A673 (cell line): ENCODE measurements at regions not wholly inside any gene's neighbourhood (a gene's known extent, or its start where the extent isn't known, plus 50 kb on each side); places are given as distances from the start of the nearest gene placed in this dataset.

ENCODE experiments used
- BruUV-seq: library from RNA; stranded (reverse); fragments of 400-500 nt; replicated peaks from 2 replicates; lab custom pipeline; 2021; lab: Mats Ljungman, UMichigan
- CTCF ChIA-PET: fragments of 300-600 bp; sonication (Branson Sonifier 250); formaldehyde crosslinking; loops from one replicate; lab custom pipeline; 2022; ENCODE audit warnings: antibody characterized with exemption; lab: Charles Lee
- POLR2A ChIA-PET: fragments of 300-600 bp; sonication (Branson Sonifier 250); formaldehyde crosslinking; loops from one replicate; lab custom pipeline; 2022; ENCODE audit warnings: antibody characterized with exemption; ENCODE audit not compliant: low non-redundant PET; lab: Charles Lee
- DNase-seq: peaks from one replicate; pipeline ENCODE4 v3.0.0-alpha.2; 2015; ENCODE audit warnings: low spot score
- H3K27ac ChIP-seq: fragments of 200-600 bp; sonication (generic); 2 replicates; pipeline ENCODE4 v1.5.1; 2016; ENCODE audit warnings: mixed run types, low read depth, mild to moderate bottlenecking, mixed read lengths, antibody characterized with exemption, low read length; ENCODE audit not compliant: poor library complexity, severe bottlenecking
- H3K27me3 ChIP-seq: fragments of 200-600 bp; sonication (generic); replicated peaks from 2 replicates; pipeline ENCODE4 v1.6.1; 2017; ENCODE audit warnings: mixed run types, low read depth, mild to moderate bottlenecking, mixed read lengths, antibody characterized with exemption, low read length; ENCODE audit not compliant: insufficient read depth, poor library complexity
- H3K36me3 ChIP-seq: fragments of 200-600 bp; sonication (generic); 2 replicates; pipeline ENCODE4 v1.6.1; 2016; ENCODE audit warnings: mixed run types, mild to moderate bottlenecking, mixed read lengths, antibody characterized with exemption, low read length; ENCODE audit not compliant: insufficient read depth, poor library complexity, severe bottlenecking
- H3K4me1 ChIP-seq: fragments of 200-600 bp; sonication (generic); 2 replicates; pipeline ENCODE4 v1.6.1; 2017; ENCODE audit warnings: mixed run types, mild to moderate bottlenecking, mixed read lengths, antibody characterized with exemption, low read length; ENCODE audit not compliant: insufficient read depth, poor library complexity, severe bottlenecking
- H3K4me3 ChIP-seq: fragments of 200-600 bp; sonication (generic); 2 replicates; pipeline ENCODE4 v1.5.1; 2016; ENCODE audit warnings: low read depth, mixed run types, mild to moderate bottlenecking, mixed read lengths, low read length; ENCODE audit not compliant: poor library complexity, severe bottlenecking
- H3K9me3 ChIP-seq: fragments of 200-600 bp; sonication (generic); 2 replicates; pipeline ENCODE4 v1.6.1; 2016; ENCODE audit warnings: mixed run types, low read depth, mild to moderate bottlenecking, mixed read lengths, antibody characterized with exemption, low read length; ENCODE audit not compliant: poor library complexity, severe bottlenecking
- EZH2 ChIP-seq: fragments of 200-600 bp; sonication (generic); IDR thresholded peaks from 2 replicates; pipeline ENCODE4 v1.6.1; 2017; ENCODE audit warnings: borderline replicate concordance, low read depth, mild to moderate bottlenecking, mixed read lengths, antibody characterized with exemption, low read length; ENCODE audit not compliant: poor library complexity, severe bottlenecking
- intact Hi-C: fragments of 100-400 bp; cut with micrococcal nuclease; formaldehyde crosslinking; loops from one replicate; pipeline ENCODE4 v1.10.0; 2022; ENCODE audit not compliant: unreplicated experiment
- TF ChIP-seq, protein P1 (sequence below): fragments of 300-800, 200-600 bp; sonication (generic); conservative IDR thresholded peaks from 2 replicates; pipeline ENCODE4 v1.5.1; 2017; ENCODE audit warnings: low read depth, mild to moderate bottlenecking, antibody characterized with exemption, low read length, moderate library complexity, mixed read lengths

DNA sequence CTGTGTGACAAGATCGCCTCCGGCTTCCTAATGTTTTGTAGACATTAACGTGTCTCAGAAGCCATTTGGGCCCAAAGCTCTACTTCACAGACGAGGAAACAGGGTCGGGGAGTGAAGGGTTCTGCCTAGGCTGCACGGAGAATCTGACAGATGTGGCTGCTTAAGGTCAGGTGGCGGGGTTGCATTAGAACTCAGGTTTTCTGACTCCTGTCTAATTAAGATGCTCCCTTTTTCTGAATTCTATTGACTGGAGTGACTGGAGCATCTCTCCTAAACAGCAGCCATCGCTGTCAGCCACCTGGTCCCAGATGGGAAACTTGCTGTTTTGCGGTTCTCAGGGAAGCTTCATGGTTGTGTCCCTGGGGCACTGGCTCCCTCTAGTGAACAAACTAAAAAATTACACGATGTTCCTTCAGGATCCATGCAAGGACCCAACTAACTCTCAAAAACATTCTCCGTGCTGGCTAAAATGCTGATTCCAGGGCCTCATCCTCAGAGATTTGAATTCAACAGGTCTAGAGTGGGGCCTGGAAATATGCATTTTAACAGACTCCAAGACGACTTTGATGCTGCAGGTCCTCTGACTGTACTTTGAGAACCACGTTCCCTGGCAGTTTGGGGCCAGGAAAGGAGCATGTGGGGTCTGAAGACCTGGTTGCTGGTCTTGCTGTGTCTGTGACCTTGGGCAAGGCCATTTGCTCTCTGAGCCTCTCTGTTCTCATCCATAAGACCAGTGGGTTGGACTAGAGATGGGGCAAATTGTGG, 117.4 kb downstream of the IRF8 start:
- no TSS peak for BruUV-seq
- CTCF ChIA-PET = interaction anchor here (0.6 to 1.6 kb wide), 5 partner anchors 195 to 960 kb away, joined by 3 to 19 read pairs (median 6); no protein-coding TSS in a partner anchor
- intact Hi-C loops = loop anchor here (1.0 kb wide), 1 partner anchor 195 kb away; no protein-coding TSS in a partner anchor
- Histone ChIP-seq H3K27ac (no peak overlapping the region), H3K27me3 (peaks cover 38% of the 10 kb centered on the region), H3K4me3 (no peak overlapping the region), H3K36me3 (no peaks in the 10 kb centered on the region), H3K9me3 (peaks cover 13% of the 10 kb centered on the region), H3K4me1 (no peaks in the 10 kb centered on the region)
- peak; percentile 67 for DNase-seq
- POLR2A ChIA-PET = no interaction called here
- TF ChIP-seq EZH2 = no peak
- TF ChIP-seq, protein P1, sequence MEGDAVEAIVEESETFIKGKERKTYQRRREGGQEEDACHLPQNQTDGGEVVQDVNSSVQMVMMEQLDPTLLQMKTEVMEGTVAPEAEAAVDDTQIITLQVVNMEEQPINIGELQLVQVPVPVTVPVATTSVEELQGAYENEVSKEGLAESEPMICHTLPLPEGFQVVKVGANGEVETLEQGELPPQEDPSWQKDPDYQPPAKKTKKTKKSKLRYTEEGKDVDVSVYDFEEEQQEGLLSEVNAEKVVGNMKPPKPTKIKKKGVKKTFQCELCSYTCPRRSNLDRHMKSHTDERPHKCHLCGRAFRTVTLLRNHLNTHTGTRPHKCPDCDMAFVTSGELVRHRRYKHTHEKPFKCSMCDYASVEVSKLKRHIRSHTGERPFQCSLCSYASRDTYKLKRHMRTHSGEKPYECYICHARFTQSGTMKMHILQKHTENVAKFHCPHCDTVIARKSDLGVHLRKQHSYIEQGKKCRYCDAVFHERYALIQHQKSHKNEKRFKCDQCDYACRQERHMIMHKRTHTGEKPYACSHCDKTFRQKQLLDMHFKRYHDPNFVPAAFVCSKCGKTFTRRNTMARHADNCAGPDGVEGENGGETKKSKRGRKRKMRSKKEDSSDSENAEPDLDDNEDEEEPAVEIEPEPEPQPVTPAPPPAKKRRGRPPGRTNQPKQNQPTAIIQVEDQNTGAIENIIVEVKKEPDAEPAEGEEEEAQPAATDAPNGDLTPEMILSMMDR = peak; percentile 77

DNA sequence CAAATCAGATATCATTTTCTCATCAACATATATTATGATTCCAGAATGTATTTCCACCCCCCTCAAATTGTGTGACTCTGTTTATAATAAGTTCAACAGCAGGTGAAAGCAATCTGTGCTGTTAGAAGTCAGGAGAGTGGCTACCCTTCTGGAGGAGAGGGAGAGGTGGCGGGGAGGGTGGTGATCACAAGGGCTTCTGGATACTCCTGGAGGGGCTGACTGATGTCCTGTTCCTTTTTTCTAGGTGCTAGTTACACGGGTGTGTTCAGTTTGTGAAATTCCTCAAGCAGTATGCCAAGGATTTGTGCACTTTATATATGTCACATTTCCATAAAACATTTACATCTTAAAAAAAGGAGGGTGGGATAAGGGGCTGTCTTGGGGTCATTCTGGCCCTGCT, 119.1 kb downstream of the IRF8 start:
- TF ChIP-seq, protein P1 = no peak
- Histone ChIP-seq H3K36me3 (no peaks in the 10 kb centered on the region), H3K27ac (no peak overlapping the region), H3K27me3 (peaks cover 53% of the 10 kb centered on the region), H3K4me1 (no peaks in the 10 kb centered on the region), H3K4me3 (no peak overlapping the region), H3K9me3 (peaks cover 13% of the 10 kb centered on the region)
- CTCF ChIA-PET = no interaction called here
- no TSS peak for BruUV-seq
- DNase-seq = no peak
- intact Hi-C loops = no loop called here
- POLR2A ChIA-PET = interaction anchor here (0.7 kb wide), 1 partner anchor 207 kb away, joined by 4 read pairs; no protein-coding TSS in a partner anchor

DNA sequence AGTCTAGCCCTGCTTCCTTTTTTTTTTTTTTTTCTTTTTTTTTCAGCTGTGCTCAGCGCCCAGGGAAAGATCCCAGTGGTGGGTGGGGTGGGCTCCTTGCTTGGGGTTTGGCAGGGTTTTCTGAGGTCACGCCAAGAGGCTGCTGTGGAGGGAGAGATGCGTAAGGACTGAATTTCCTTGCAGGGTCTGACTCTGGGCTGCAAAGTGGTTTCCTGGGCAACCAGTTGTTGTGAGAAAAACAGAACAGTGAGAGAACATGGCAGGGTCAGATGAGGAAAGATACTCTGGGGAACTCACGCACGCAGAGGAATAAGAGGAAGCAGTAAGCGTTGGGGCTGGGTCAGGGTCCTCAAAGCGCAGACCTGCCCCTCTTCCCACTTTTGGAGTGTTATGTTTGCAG, 119.5 kb downstream of the IRF8 start:
- intact Hi-C loops = no loop called here
- H3K9me3 ChIP-seq = peaks cover 15% of the 10 kb centered on the region
- no peaks in the 10 kb centered on the region for H3K36me3 ChIP-seq
- BruUV-seq = no TSS peak
- TF ChIP-seq, protein P1 = no peak
- TF ChIP-seq EZH2 = no peak
- CTCF ChIA-PET = no interaction called here
- H3K27ac ChIP-seq = no peak overlapping the region
- POLR2A ChIA-PET = no interaction called here
- no peak overlapping the region for H3K4me3 ChIP-seq
- no peak for DNase-seq
- H3K27me3 ChIP-seq = peaks cover 56% of the 10 kb centered on the region
- H3K4me1 ChIP-seq = no peaks in the 10 kb centered on the region
